H1 (cell line): ENCODE measurements at regions not wholly inside any gene's neighbourhood (a gene's known extent, or its start where the extent isn't known, plus 50 kb on each side); places are given as distances from the start of the nearest gene placed in this dataset.

ENCODE experiments used
- CTCF ChIA-PET: fragments of 300-600 bp; sonication (Branson Sonifier 250); formaldehyde crosslinking; loops from one replicate; lab custom pipeline; 2021; ENCODE audit not compliant: partially characterized antibody; lab: Charles Lee
- POLR2A ChIA-PET: fragments of 300-600 bp; sonication (Branson Sonifier 250); formaldehyde crosslinking; loops from one replicate; lab custom pipeline; 2021; ENCODE audit warnings: inconsistent platforms; ENCODE audit not compliant: partially characterized antibody; lab: Charles Lee
- DNase-seq, 2 experiments: peaks; one replicate each; pipeline versions ENCODE4 v3.0.0 to v3.0.0-alpha.2; 2010 to 2022; ENCODE audit warnings: low spot score in 2 of 2, low read depth in 1 of 2, mixed read lengths in 1 of 2
- FAIRE-seq: peaks from 2 replicates; lab custom pipeline; 2011; peaks lifted over from hg19 to GRCh38; lab: Jason Lieb, UNC
- H2AFZ ChIP-seq: 2 replicates; pipeline ENCODE4 v1.8.1; 2012; ENCODE audit warnings: low read length, inconsistent platforms
- H2AK5ac ChIP-seq: 2 replicates; pipeline ENCODE4 v1.6.1; 2013; ENCODE audit warnings: low read depth, low read length
- H2BK120ac ChIP-seq: replicated peaks from 2 replicates; pipeline ENCODE3; 2013; ENCODE audit warnings: low read depth, low read length, inconsistent platforms
- H2BK12ac ChIP-seq: 2 replicates; pipeline ENCODE4 v1.6.1; 2013; ENCODE audit warnings: low read depth, low read length
- H2BK15ac ChIP-seq: 2 replicates; pipeline ENCODE4 v1.6.1; 2013; ENCODE audit warnings: low read length
- H2BK20ac ChIP-seq: 2 replicates; pipeline ENCODE4 v1.6.1; 2013; ENCODE audit warnings: low read length
- H2BK5ac ChIP-seq: 2 replicates; pipeline ENCODE4 v1.6.1; 2013; ENCODE audit warnings: low read depth, low read length
- H3K14ac ChIP-seq: 2 replicates; pipeline ENCODE4 v1.6.1; 2013; ENCODE audit warnings: inconsistent platforms; ENCODE audit not compliant: insufficient read length
- H3K18ac ChIP-seq: 2 replicates; pipeline ENCODE4 v1.6.1; 2013; ENCODE audit warnings: low read length; ENCODE audit errors: extremely low read depth
- H3K23ac ChIP-seq: 2 replicates; pipeline ENCODE4 v1.6.1; 2013; ENCODE audit warnings: inconsistent platforms; ENCODE audit not compliant: insufficient read length
- H3K23me2 ChIP-seq: 2 replicates; pipeline ENCODE4 v1.6.1; 2013; ENCODE audit warnings: low read depth, low read length
- H3K27ac ChIP-seq: 2 replicates; pipeline ENCODE4 v1.6.1; 2011; ENCODE audit warnings: low read depth, low read length, inconsistent platforms
- H3K27me3 ChIP-seq, 4 experiments: replicated peaks in 1 of 4; 1 replicate in 1 of 4; 2 replicates in 3 of 4; pipeline versions ENCODE4 v1.6.1 to v1.8.1; 2011 to 2013; ENCODE audit warnings: low read length in 3 of 4, mild to moderate bottlenecking in 3 of 4, inconsistent platforms in 2 of 4, mixed read lengths in 2 of 4, moderate library complexity in 1 of 4; ENCODE audit not compliant: control insufficient read depth in 3 of 4, insufficient read depth in 3 of 4; ENCODE audit errors: extremely low read depth in 1 of 4
- H3K36me3 ChIP-seq, 4 experiments: 2 replicates each; pipeline versions ENCODE4 v1.6.1 to v1.8.1; 2011 to 2013; ENCODE audit warnings: mild to moderate bottlenecking in 4 of 4, low read length in 3 of 4, moderate library complexity in 2 of 4, control low read depth in 1 of 4, inconsistent platforms in 1 of 4; ENCODE audit not compliant: insufficient read depth in 4 of 4, control insufficient read depth in 2 of 4
- H3K4ac ChIP-seq: replicated peaks from 2 replicates; pipeline ENCODE3; 2013; ENCODE audit warnings: low read length, low read depth, mixed read lengths, inconsistent platforms; ENCODE audit not compliant: insufficient read length
- H3K4me1 ChIP-seq, 4 experiments: replicated peaks in 1 of 4; 1 replicate in 1 of 4; 2 replicates in 3 of 4; pipeline versions ENCODE4 v1.6.1 to v1.8.1; 2011 to 2013; ENCODE audit warnings: low read length in 3 of 4, inconsistent platforms in 2 of 4, mixed read lengths in 1 of 4; ENCODE audit not compliant: insufficient read depth in 4 of 4, control insufficient read depth in 3 of 4
- H3K4me2 ChIP-seq, 2 experiments: 2 replicates each; pipeline versions ENCODE4 v1.6.1 to v1.8.1; 2011 to 2013; ENCODE audit warnings: low read depth in 2 of 2, low read length in 2 of 2, control low read depth in 1 of 2, inconsistent platforms in 1 of 2, mild to moderate bottlenecking in 1 of 2; ENCODE audit not compliant: insufficient read depth in 1 of 2
- H3K4me3 ChIP-seq, 4 experiments: fragments of 200-600, 300-600 bp in 1 of 4; sonication (generic), shearing (Covaris generic), sonication (Bioruptor Twin) in 1 of 4; 2 replicates each; pipeline versions ENCODE4 v1.5.1 to v1.8.1; 2011 to 2016; ENCODE audit warnings: low read length in 4 of 4, low read depth in 3 of 4, control low read depth in 2 of 4, inconsistent platforms in 2 of 4, mild to moderate bottlenecking in 2 of 4, mixed read lengths in 1 of 4, moderate library complexity in 1 of 4; ENCODE audit not compliant: insufficient read depth in 2 of 4; ENCODE audit errors: extremely low read depth in 1 of 4
- H3K56ac ChIP-seq: replicated peaks from 2 replicates; pipeline ENCODE3; 2013; ENCODE audit warnings: low read depth, mild to moderate bottlenecking, mixed read lengths, low read length, inconsistent platforms; ENCODE audit not compliant: insufficient read length
- H3K79me1 ChIP-seq: 2 replicates; pipeline ENCODE4 v1.6.1; 2013; ENCODE audit warnings: low read depth, low read length, control low read depth
- H3K79me2 ChIP-seq, 2 experiments: 2 replicates each; pipeline versions ENCODE4 v1.6.1 to v1.8.1; 2012 to 2013; ENCODE audit warnings: low read length in 2 of 2, mild to moderate bottlenecking in 2 of 2, inconsistent platforms in 1 of 2; ENCODE audit not compliant: insufficient read depth in 2 of 2, control insufficient read depth in 1 of 2
- H3K9ac ChIP-seq, 4 experiments: replicated peaks in 1 of 4; 1 replicate in 1 of 4; 2 replicates in 3 of 4; pipeline versions ENCODE4 v1.6.1 to v1.8.1; 2011 to 2013; ENCODE audit warnings: low read depth in 3 of 4, low read length in 3 of 4, control low read depth in 2 of 4, mild to moderate bottlenecking in 2 of 4, moderate library complexity in 2 of 4, inconsistent platforms in 1 of 4; ENCODE audit errors: extremely low read depth in 1 of 4
- H3K9me3 ChIP-seq, 2 experiments: 2 replicates each; pipeline versions ENCODE4 v1.6.1 to v1.8.1; 2012 to 2013; ENCODE audit warnings: mild to moderate bottlenecking in 2 of 2, moderate library complexity in 2 of 2, control low read depth in 1 of 2, inconsistent platforms in 1 of 2, low read depth in 1 of 2, low read length in 1 of 2, mixed read lengths in 1 of 2; ENCODE audit not compliant: insufficient read depth in 2 of 2
- H4K20me1 ChIP-seq, 2 experiments: replicated peaks in 1 of 2; 2 replicates each; pipeline versions ENCODE3 to v1.8.1; 2011 to 2013; ENCODE audit warnings: inconsistent platforms in 2 of 2, low read length in 2 of 2, mild to moderate bottlenecking in 1 of 2; ENCODE audit not compliant: insufficient read depth in 2 of 2, control insufficient read depth in 1 of 2
- H4K5ac ChIP-seq: 2 replicates; pipeline ENCODE4 v1.6.1; 2013; ENCODE audit warnings: low read length, low read depth, mixed read lengths, inconsistent platforms; ENCODE audit not compliant: insufficient read length
- H4K8ac ChIP-seq: 2 replicates; pipeline ENCODE4 v1.8.0; 2013; ENCODE audit warnings: mild to moderate bottlenecking, moderate library complexity, low read length, inconsistent platforms; ENCODE audit not compliant: insufficient read depth; ENCODE audit errors: extremely low read depth
- H4K91ac ChIP-seq: replicated peaks from 2 replicates; pipeline ENCODE3; 2013; ENCODE audit warnings: low read length, mixed read lengths, inconsistent platforms; ENCODE audit not compliant: insufficient read length
- EZH2 ChIP-seq: fragments of 200-600 bp; sonication (generic); IDR thresholded peaks from 2 replicates; pipeline ENCODE4 v1.7.1; 2012; ENCODE audit warnings: low read depth, mild to moderate bottlenecking, moderate library complexity, low read length, inconsistent platforms; ENCODE audit not compliant: severe bottlenecking
- RAD21 ChIP-seq, 2 experiments: IDR thresholded peaks in 1 of 2; conservative IDR thresholded peaks in 1 of 2; 2 replicates each; pipeline ENCODE4 v1.6.1; 2011; ENCODE audit warnings: low read depth in 2 of 2, low read length in 2 of 2, improper control_type of control experiment in 1 of 2, inconsistent platforms in 1 of 2, mild to moderate bottlenecking in 1 of 2, moderate library complexity in 1 of 2
- RXRA ChIP-seq: IDR thresholded peaks from 2 replicates; pipeline ENCODE4 v1.6.1; 2011; ENCODE audit warnings: low read depth, mild to moderate bottlenecking, low read length, moderate library complexity; ENCODE audit not compliant: insufficient read depth
- WGBS, 2 experiments: shearing (Covaris generic) in 1 of 2; methylation state at CpG; one replicate each; pipeline versions ENCODE4 v1.1.6 to v1.1.7; 2013 to 2015; ENCODE audit warnings: low lambda C conversion rate in 2 of 2, mixed read lengths in 2 of 2, inconsistent platforms in 1 of 2, low coverage in 1 of 2, missing lambda C conversion rate in 1 of 2; ENCODE audit not compliant: insufficient replicate concordance in 2 of 2, insufficient coverage in 1 of 2, insufficient read length in 1 of 2; ENCODE audit errors: extremely low coverage in 1 of 2, missing lambda C conversion rate in 1 of 2; 5-methylcytosine and 5-hydroxymethylcytosine counted together
- TF ChIP-seq, protein P1 (sequence below): IDR thresholded peaks from 2 replicates; pipeline ENCODE4 v1.6.1; 2012; ENCODE audit warnings: low read length, inconsistent platforms

- Histone ChIP-seq H3K14ac (no peak overlapping the region), H4K91ac (no peak overlapping the region), H2BK12ac (no peak overlapping the region), H2AFZ (no peak overlapping the region), H3K9me3 (peaks cover 3 to 4% of the 10 kb centered on the region in 2 experiments; a peak in 2 of 4 replicates), H4K5ac (no peak overlapping the region), H3K4ac (no peak overlapping the region), H3K23me2 (no peaks in the 10 kb centered on the region), H2BK15ac (no peak overlapping the region), H3K23ac (no peak overlapping the region), H3K4me2 (no peak overlapping the region), H3K4me1 (no peaks in the 10 kb centered on the region), H2AK5ac (no peak overlapping the region), H2BK5ac (no peak overlapping the region), H4K20me1 (no peaks in the 10 kb centered on the region), H3K27me3 (no peaks in the 10 kb centered on the region), H3K79me1 (no peaks in the 10 kb centered on the region), H3K79me2 (no peaks in the 10 kb centered on the region), H2BK20ac (no peak overlapping the region), H3K18ac (no peak overlapping the region), H4K8ac (no peak overlapping the region), H3K56ac (no peak overlapping the region), H3K4me3 (no peak overlapping the region), H3K9ac (no peak overlapping the region), H3K36me3 (no peaks in the 10 kb centered on the region), H2BK120ac (no peak overlapping the region), H3K27ac (no peak overlapping the region)
- ChIA-PET POLR2A (no interaction called here), CTCF (interaction anchor here (1.4 kb wide), 1 partner anchor 10 kb away, joined by 3 read pairs; no protein-coding TSS in a partner anchor)
- FAIRE-seq (no peak), DNase-seq (no peak)
- TF ChIP-seq RXRA (no peak), EZH2 (no peak), RAD21 (IDR thresholded peaks at IDR 0.05 in 1 of 2, conservative IDR thresholded peaks at IDR 0.05 in 1 of 2; ENCODE audit: low read depth in 2 of 2, low read length in 2 of 2) (no peak)
- TF ChIP-seq, protein P1, sequence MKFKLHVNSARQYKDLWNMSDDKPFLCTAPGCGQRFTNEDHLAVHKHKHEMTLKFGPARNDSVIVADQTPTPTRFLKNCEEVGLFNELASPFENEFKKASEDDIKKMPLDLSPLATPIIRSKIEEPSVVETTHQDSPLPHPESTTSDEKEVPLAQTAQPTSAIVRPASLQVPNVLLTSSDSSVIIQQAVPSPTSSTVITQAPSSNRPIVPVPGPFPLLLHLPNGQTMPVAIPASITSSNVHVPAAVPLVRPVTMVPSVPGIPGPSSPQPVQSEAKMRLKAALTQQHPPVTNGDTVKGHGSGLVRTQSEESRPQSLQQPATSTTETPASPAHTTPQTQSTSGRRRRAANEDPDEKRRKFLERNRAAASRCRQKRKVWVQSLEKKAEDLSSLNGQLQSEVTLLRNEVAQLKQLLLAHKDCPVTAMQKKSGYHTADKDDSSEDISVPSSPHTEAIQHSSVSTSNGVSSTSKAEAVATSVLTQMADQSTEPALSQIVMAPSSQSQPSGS: no peak
- WGBS, 2 experiments: 95% methylated on average over 3 of the region's 3 CpGs; no CpG with 5 or more reads in 1 of the 2 experiments
Measured at GRCh38 chr5:103624675-103625074, 62.1 kb upstream of the NUDT12 start.
